Keratinocyte (primary cell): ENCODE measurements at regions not wholly inside any gene's neighbourhood (a gene's known extent, or its start where the extent isn't known, plus 50 kb on each side); places are given as distances from the start of the nearest gene placed in this dataset.
"Not testable (repeated sequence)": the region's sequence is repeated elsewhere in the genome, so short reads cannot be mapped to it uniquely, and the experiment has no call there.

Experiments
- DNase-seq: peaks from one replicate; pipeline ENCODE4 v3.0.0-alpha.2; 2011; ENCODE audit warnings: low read depth, missing footprints, low spot score
- FAIRE-seq: peaks from 2 replicates; lab custom pipeline; 2011; peaks lifted over from hg19 to GRCh38; lab: Jason Lieb, UNC
- H2AFZ ChIP-seq: 2 replicates; pipeline ENCODE4 v1.6.0; 2012; ENCODE audit warnings: low read length, control low read depth, inconsistent platforms; ENCODE audit not compliant: control insufficient read depth
- H3K27ac ChIP-seq: 2 replicates; pipeline ENCODE4 v1.5.1; 2011; ENCODE audit warnings: low read length; ENCODE audit not compliant: control insufficient read depth, insufficient read depth
- H3K27me3 ChIP-seq: 3 replicates; pipeline ENCODE4 v1.6.0; 2011; ENCODE audit warnings: low read length; ENCODE audit not compliant: control insufficient read depth, insufficient read depth; ENCODE audit errors: extremely low read depth
- H3K36me3 ChIP-seq, 2 experiments: 2 replicates in 1 of 2; 3 replicates in 1 of 2; pipeline ENCODE4 v1.5.1; 2011; ENCODE audit warnings: low read length in 2 of 2, mild to moderate bottlenecking in 1 of 2; ENCODE audit not compliant: control insufficient read depth in 2 of 2, insufficient read depth in 2 of 2; ENCODE audit errors: extremely low read depth in 1 of 2
- H3K4me1 ChIP-seq: 3 replicates; pipeline ENCODE4 v1.5.1; 2011; ENCODE audit warnings: low read length; ENCODE audit not compliant: control insufficient read depth, insufficient read depth; ENCODE audit errors: extremely low read depth
- H3K4me2 ChIP-seq: 3 replicates; pipeline ENCODE4 v1.6.0; 2011; ENCODE audit warnings: low read depth, low read length; ENCODE audit not compliant: control insufficient read depth, insufficient read depth; ENCODE audit errors: extremely low read depth
- H3K4me3 ChIP-seq, 3 experiments: fragments of 200-600 bp in 1 of 3; sonication (generic) in 1 of 3; 2 replicates in 2 of 3; 3 replicates in 1 of 3; pipeline ENCODE4 v1.5.1; 2011 to 2016; ENCODE audit warnings: low read length in 3 of 3, mild to moderate bottlenecking in 3 of 3, control low read depth in 2 of 3, inconsistent platforms in 1 of 3, low read depth in 1 of 3, mixed read lengths in 1 of 3, mixed run types in 1 of 3, moderate library complexity in 1 of 3; ENCODE audit not compliant: control insufficient read depth in 2 of 3, insufficient read depth in 2 of 3; ENCODE audit errors: extremely low read depth in 1 of 3
- H3K79me2 ChIP-seq: 2 replicates; pipeline ENCODE4 v1.6.0; 2012; ENCODE audit warnings: low read length; ENCODE audit not compliant: control insufficient read depth, insufficient read depth
- H3K9ac ChIP-seq: 3 replicates; pipeline ENCODE4 v1.6.0; 2011; ENCODE audit warnings: low read length; ENCODE audit not compliant: control insufficient read depth, insufficient read depth; ENCODE audit errors: extremely low read depth
- H3K9me1 ChIP-seq: 3 replicates; pipeline ENCODE4 v1.6.0; 2011; ENCODE audit warnings: low read length; ENCODE audit not compliant: control insufficient read depth, insufficient read depth; ENCODE audit errors: extremely low read depth
- H3K9me3 ChIP-seq: 2 replicates; pipeline ENCODE4 v1.5.1; 2012; ENCODE audit warnings: low read depth, low read length; ENCODE audit not compliant: control insufficient read depth
- H4K20me1 ChIP-seq: 3 replicates; pipeline ENCODE4 v1.6.0; 2011; ENCODE audit warnings: low read length; ENCODE audit not compliant: control insufficient read depth, insufficient read depth; ENCODE audit errors: extremely low read depth
- CTCF ChIP-seq, 3 experiments: IDR thresholded peaks in 1 of 3; conservative IDR thresholded peaks in 1 of 3; optimal IDR thresholded peaks in 1 of 3; 2 replicates in 2 of 3; 3 replicates in 1 of 3; pipeline versions ENCODE3 to v1.5.1; 2011; ENCODE audit warnings: low read length in 3 of 3, mild to moderate bottlenecking in 3 of 3, moderate library complexity in 2 of 3, control low read depth in 1 of 3, inconsistent platforms in 1 of 3; ENCODE audit not compliant: insufficient read depth in 2 of 3; ENCODE audit errors: extremely low read depth in 1 of 3
- EZH2 ChIP-seq: IDR thresholded peaks from one replicate; pipeline ENCODE4 v1.6.1; 2012; ENCODE audit warnings: inconsistent platforms, mild to moderate bottlenecking, low read length, moderate library complexity
- dilution Hi-C: fragments of 300-500 bp; cut with MboI; formaldehyde crosslinking; loops from one replicate; pipeline ENCODE4 v1.7.0; 2020; ENCODE audit warnings: low sequenced_read_pairs; ENCODE audit not compliant: extremely low pct_ligation_motif_present

- H3K9me1 ChIP-seq: no peaks in the 10 kb centered on the region
- H3K4me1 ChIP-seq: peaks cover 13% of the 10 kb centered on the region
- no peak overlapping the region for H3K27ac ChIP-seq
- no peak overlapping the region for H3K4me2 ChIP-seq
- no peaks in the 10 kb centered on the region for H4K20me1 ChIP-seq
- no peaks in the 10 kb centered on the region for H3K9me3 ChIP-seq
- dilution Hi-C loops: no loop called here
- FAIRE-seq: no peak
- no peaks in the 10 kb centered on the region for H3K27me3 ChIP-seq
- H3K79me2 ChIP-seq: no peaks in the 10 kb centered on the region
- H3K9ac ChIP-seq: no peak overlapping the region
- no peak for DNase-seq
- H3K36me3 ChIP-seq: no peaks in the 10 kb centered on the region
- no peak overlapping the region for H2AFZ ChIP-seq
- no peak for TF ChIP-seq CTCF (optimal IDR thresholded peaks at IDR 0.05 in 1 of 3, IDR thresholded peaks at IDR 0.05 in 1 of 3, conservative IDR thresholded peaks at IDR 0.05 in 1 of 3; ENCODE audit: extremely low read depth in 1 of 3, insufficient read depth in 2 of 3, low read length in 3 of 3)
- TF ChIP-seq EZH2: no peak
- H3K4me3 ChIP-seq: no peak overlapping the region
These were observed 160.3 kb upstream of the SERTAD2 start for GRCh38 chr2:64814007-64814406.

- H3K79me2 ChIP-seq, H3K27me3 ChIP-seq, dilution Hi-C loops, H2AFZ ChIP-seq, FAIRE-seq, H3K9me1 ChIP-seq, DNase-seq, H3K9me3 ChIP-seq, H3K27ac ChIP-seq, H3K36me3 ChIP-seq, H3K4me3 ChIP-seq, H3K9ac ChIP-seq, H3K4me2 ChIP-seq, H4K20me1 ChIP-seq: not testable (repeated sequence)
- H3K4me1 ChIP-seq: peaks cover 13% of the 10 kb centered on the region
These were observed 162.8 kb upstream of the SERTAD2 start for GRCh38 chr2:64816526-64816925.

- H3K4me2 ChIP-seq: no peak overlapping the region
- no peak overlapping the region for H2AFZ ChIP-seq
- no peak for FAIRE-seq
- H3K27ac ChIP-seq: no peak overlapping the region
- peaks cover 6% of the 10 kb centered on the region for H3K4me1 ChIP-seq
- no peak for DNase-seq
- TF ChIP-seq CTCF (optimal IDR thresholded peaks at IDR 0.05 in 1 of 3, IDR thresholded peaks at IDR 0.05 in 1 of 3, conservative IDR thresholded peaks at IDR 0.05 in 1 of 3; ENCODE audit: extremely low read depth in 1 of 3, insufficient read depth in 2 of 3, low read length in 3 of 3) (no peak), EZH2 (no peak)
- H3K36me3 ChIP-seq: no peaks in the 10 kb centered on the region
- H3K9me1 ChIP-seq: no peaks in the 10 kb centered on the region
- no peaks in the 10 kb centered on the region for H4K20me1 ChIP-seq
- dilution Hi-C loops: no loop called here
- H3K79me2 ChIP-seq: no peaks in the 10 kb centered on the region
- no peak overlapping the region for H3K9ac ChIP-seq
- no peaks in the 10 kb centered on the region for H3K27me3 ChIP-seq
- no peak overlapping the region for H3K4me3 ChIP-seq
- no peaks in the 10 kb centered on the region for H3K9me3 ChIP-seq
These were observed 163.7 kb upstream of the SERTAD2 start for GRCh38 chr2:64817453-64817852.
